H9 (cell line): ENCODE measurements at regions not wholly inside any gene's neighbourhood (a gene's known extent, or its start where the extent isn't known, plus 50 kb on each side); places are given as distances from the start of the nearest gene placed in this dataset.

Experiments used
- DNase-seq: peaks from one replicate; pipeline ENCODE4 v3.0.0-alpha.2; 2017
- H2AFZ ChIP-seq: one replicate; pipeline ENCODE4 v1.6.1; 2013; ENCODE audit warnings: mild to moderate bottlenecking, low read length, control low read depth, moderate library complexity
- H2AK5ac ChIP-seq: 2 replicates; pipeline ENCODE4 v1.6.1; 2013; ENCODE audit warnings: low read length, control low read depth, mixed read lengths; ENCODE audit not compliant: insufficient read length
- H2BK120ac ChIP-seq: one replicate; pipeline ENCODE4 v1.6.1; 2013; ENCODE audit warnings: low read depth, mild to moderate bottlenecking, low read length, control low read depth, inconsistent platforms; ENCODE audit not compliant: poor library complexity, severe bottlenecking
- H2BK12ac ChIP-seq: 2 replicates; pipeline ENCODE4 v1.6.1; 2013; ENCODE audit warnings: low read length, control low read depth, mixed read lengths, low read depth; ENCODE audit not compliant: insufficient read length
- H2BK15ac ChIP-seq: 2 replicates; pipeline ENCODE4 v1.6.1; 2013; ENCODE audit warnings: low read depth, low read length, control low read depth
- H2BK20ac ChIP-seq: one replicate; pipeline ENCODE4 v1.6.1; 2013; ENCODE audit warnings: low read depth, mild to moderate bottlenecking, low read length, control low read depth, inconsistent platforms; ENCODE audit not compliant: poor library complexity, severe bottlenecking
- H2BK5ac ChIP-seq: 2 replicates; pipeline ENCODE4 v1.6.1; 2013; ENCODE audit warnings: low read length, control low read depth, mixed read lengths; ENCODE audit not compliant: insufficient read length
- H3K14ac ChIP-seq: 2 replicates; pipeline ENCODE4 v1.6.1; 2013; ENCODE audit warnings: low read length, control low read depth; ENCODE audit not compliant: insufficient read depth
- H3K18ac ChIP-seq: 2 replicates; pipeline ENCODE4 v1.6.1; 2013; ENCODE audit warnings: low read depth, mild to moderate bottlenecking, mixed read lengths, low read length, control low read depth; ENCODE audit not compliant: insufficient read length
- H3K23ac ChIP-seq: 2 replicates; pipeline ENCODE4 v1.6.1; 2013; ENCODE audit warnings: low read length, control low read depth, mixed read lengths, low read depth; ENCODE audit not compliant: insufficient read length
- H3K23me2 ChIP-seq: 2 replicates; pipeline ENCODE4 v1.6.1; 2013; ENCODE audit warnings: low read depth, mild to moderate bottlenecking, mixed read lengths, low read length, control low read depth; ENCODE audit not compliant: insufficient read length, poor library complexity, severe bottlenecking
- H3K27ac ChIP-seq: 2 replicates; pipeline ENCODE4 v1.5.1; 2013; ENCODE audit warnings: low read length, control low read depth, mixed read lengths, low read depth; ENCODE audit not compliant: insufficient read length
- H3K27me3 ChIP-seq: 2 replicates; pipeline ENCODE4 v1.6.1; 2013; ENCODE audit warnings: low read length, control low read depth, inconsistent platforms; ENCODE audit not compliant: insufficient read depth
- H3K4ac ChIP-seq: 2 replicates; pipeline ENCODE4 v1.6.1; 2013; ENCODE audit warnings: low read depth, mild to moderate bottlenecking, control low read depth, inconsistent platforms, low read length, moderate library complexity
- H3K4me1 ChIP-seq: 2 replicates; pipeline ENCODE4 v1.6.1; 2013; ENCODE audit warnings: low read length, control low read depth, inconsistent platforms; ENCODE audit not compliant: insufficient read depth
- H3K4me2 ChIP-seq: 2 replicates; pipeline ENCODE4 v1.6.1; 2013; ENCODE audit warnings: low read length, control low read depth, mixed read lengths; ENCODE audit not compliant: insufficient read length, insufficient read depth
- H3K56ac ChIP-seq: 2 replicates; pipeline ENCODE4 v1.6.1; 2013; ENCODE audit warnings: low read depth, mild to moderate bottlenecking, mixed read lengths, low read length, control low read depth; ENCODE audit not compliant: insufficient read length
- H3K79me1 ChIP-seq: 2 replicates; pipeline ENCODE4 v1.6.1; 2013; ENCODE audit warnings: low read depth, mild to moderate bottlenecking, moderate library complexity, low read length, control low read depth, inconsistent platforms; ENCODE audit not compliant: insufficient read depth, poor library complexity, severe bottlenecking
- H3K79me2 ChIP-seq: 2 replicates; pipeline ENCODE4 v1.6.1; 2013; ENCODE audit warnings: low read length, control low read depth, inconsistent platforms; ENCODE audit not compliant: insufficient read depth
- H3K9ac ChIP-seq: 2 replicates; pipeline ENCODE4 v1.6.1; 2013; ENCODE audit warnings: low read length, control low read depth, mixed read lengths; ENCODE audit not compliant: insufficient read length; ENCODE audit errors: extremely low read depth
- H3K9me3 ChIP-seq: one replicate; pipeline ENCODE4 v1.6.1; 2013; ENCODE audit warnings: low read depth, low read length, inconsistent platforms; ENCODE audit not compliant: control insufficient read depth
- H3T11ph ChIP-seq: one replicate; pipeline ENCODE4 v1.6.1; 2013; ENCODE audit warnings: mild to moderate bottlenecking, low read length, control low read depth, inconsistent platforms
- H4K20me1 ChIP-seq: one replicate; pipeline ENCODE4 v1.6.1; 2013; ENCODE audit not compliant: control insufficient read depth, insufficient read length, insufficient read depth
- H4K5ac ChIP-seq: 2 replicates; pipeline ENCODE4 v1.6.1; 2013; ENCODE audit warnings: low read depth, mild to moderate bottlenecking, mixed read lengths, low read length, control low read depth; ENCODE audit not compliant: insufficient read length
- H4K8ac ChIP-seq: replicated peaks from 2 replicates; pipeline ENCODE4 v1.6.1; 2013; ENCODE audit warnings: low read length, control low read depth, mixed read lengths, low read depth; ENCODE audit not compliant: insufficient read length
- H4K91ac ChIP-seq: 2 replicates; pipeline ENCODE4 v1.6.1; 2013; ENCODE audit warnings: low read depth, mild to moderate bottlenecking, moderate library complexity, mixed read lengths, low read length, control low read depth; ENCODE audit not compliant: insufficient read length
- H3K27ac Mint-ChIP-seq, 3 experiments: 2 replicates in 2 of 3; 3 replicates in 1 of 3; pipeline ENCODE4 v1.8.0; 2020 to 2021; ENCODE audit warnings: mixed read lengths in 3 of 3, mild to moderate bottlenecking in 1 of 3, moderate library complexity in 1 of 3
- H3K27me3 Mint-ChIP-seq: 2 replicates; pipeline ENCODE4 v1.8.0; 2021; ENCODE audit warnings: low read depth, mild to moderate bottlenecking, moderate library complexity, mixed read lengths
- H3K36me3 Mint-ChIP-seq, 3 experiments: 2 replicates in 2 of 3; 3 replicates in 1 of 3; pipeline ENCODE4 v1.8.0; 2020 to 2021; ENCODE audit warnings: low read depth in 3 of 3, mixed read lengths in 3 of 3; ENCODE audit not compliant: insufficient read depth in 1 of 3
- H3K4me1 Mint-ChIP-seq, 2 experiments: 2 replicates each; pipeline ENCODE4 v1.8.0; 2020; ENCODE audit warnings: mixed read lengths in 2 of 2
- H3K4me3 Mint-ChIP-seq, 2 experiments: 2 replicates in 1 of 2; 3 replicates in 1 of 2; pipeline ENCODE4 v1.8.0; 2020 to 2021; ENCODE audit warnings: mild to moderate bottlenecking in 2 of 2, mixed read lengths in 2 of 2, moderate library complexity in 1 of 2
- H3K9me3 Mint-ChIP-seq, 2 experiments: 2 replicates in 1 of 2; 3 replicates in 1 of 2; pipeline ENCODE4 v1.8.0; 2020; ENCODE audit warnings: mild to moderate bottlenecking in 2 of 2, mixed read lengths in 2 of 2, moderate library complexity in 1 of 2
- WGBS: extraction: QIAGEN DNeasy Blood & Tissue Kit; methylation state at CpG from one replicate; pipeline ENCODE4 v1.1.7; 2013; ENCODE audit warnings: missing lambda C conversion rate, low lambda C conversion rate, mixed read lengths; ENCODE audit not compliant: insufficient read length; ENCODE audit errors: extremely low coverage; 5-methylcytosine and 5-hydroxymethylcytosine counted together
- TF ChIP-seq, protein P1 (sequence below): fragments of 200-600 bp; sonication (generic); conservative IDR thresholded peaks from 3 replicates; pipeline ENCODE4 v1.8.0; 2021; ENCODE audit warnings: antibody characterized with exemption, mild to moderate bottlenecking

DNA sequence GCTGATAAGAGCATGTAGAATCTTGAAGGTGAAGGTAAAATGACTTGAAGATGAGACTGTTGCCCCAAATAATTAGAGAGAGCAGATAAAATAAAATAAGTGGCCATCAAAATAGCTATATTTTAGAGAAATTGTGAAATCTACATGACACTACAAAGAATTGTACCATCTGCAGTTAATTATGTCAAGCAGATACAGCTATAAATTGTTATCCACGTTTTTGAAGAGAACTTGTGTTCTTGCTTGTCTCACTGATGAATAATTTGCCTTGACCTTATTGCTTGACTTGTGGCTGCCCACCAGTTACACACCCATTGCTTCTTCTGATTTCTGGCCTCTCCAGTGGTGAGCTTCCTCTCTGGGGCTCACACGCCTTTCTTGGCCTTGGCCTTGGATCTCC lies 75.8 kb upstream of the TNIP3 start:
- Mint-ChIP-seq H3K4me1 (peaks cover 3 to 4% of the 10 kb centered on the region in 2 experiments; a peak in 3 of 4 replicates), H3K4me3 (no peak overlapping the region), H3K27ac (no peak overlapping the region), H3K9me3 (peaks cover 4 to 5% of the 10 kb centered on the region in 2 experiments), H3K27me3 (no peaks in the 10 kb centered on the region; the same call in 1 of the 2 replicates), H3K36me3 (peaks cover 0 to 3% (median 2%) of the 10 kb centered on the region in 3 experiments; a peak in 4 of 7 replicates)
- Histone ChIP-seq H2AK5ac (no peak overlapping the region), H4K8ac (no peak overlapping the region), H3K4ac (no peak overlapping the region), H2BK120ac (no peak overlapping the region), H4K91ac (no peak overlapping the region), H3K79me2 (no peaks in the 10 kb centered on the region), H3K79me1 (no peaks in the 10 kb centered on the region), H2BK12ac (no peak overlapping the region), H2BK15ac (no peak overlapping the region), H3K4me1 (no peaks in the 10 kb centered on the region; the same call in 1 of the 2 replicates), H3K9ac (no peak overlapping the region), H3K14ac (no peak overlapping the region), H2BK20ac (no peak overlapping the region), H3K18ac (no peak overlapping the region), H3K23me2 (no peaks in the 10 kb centered on the region), H3T11ph (no peak overlapping the region), H3K56ac (no peak overlapping the region), H3K27me3 (no peaks in the 10 kb centered on the region; the same call in 1 of the 2 replicates), H4K5ac (no peak overlapping the region), H3K23ac (no peak overlapping the region), H2AFZ (no peak overlapping the region), H3K27ac (no peak overlapping the region), H2BK5ac (no peak overlapping the region), H3K4me2 (no peak overlapping the region), H3K9me3 (no peaks in the 10 kb centered on the region), H4K20me1 (no peaks in the 10 kb centered on the region)
- TF ChIP-seq, protein P1, sequence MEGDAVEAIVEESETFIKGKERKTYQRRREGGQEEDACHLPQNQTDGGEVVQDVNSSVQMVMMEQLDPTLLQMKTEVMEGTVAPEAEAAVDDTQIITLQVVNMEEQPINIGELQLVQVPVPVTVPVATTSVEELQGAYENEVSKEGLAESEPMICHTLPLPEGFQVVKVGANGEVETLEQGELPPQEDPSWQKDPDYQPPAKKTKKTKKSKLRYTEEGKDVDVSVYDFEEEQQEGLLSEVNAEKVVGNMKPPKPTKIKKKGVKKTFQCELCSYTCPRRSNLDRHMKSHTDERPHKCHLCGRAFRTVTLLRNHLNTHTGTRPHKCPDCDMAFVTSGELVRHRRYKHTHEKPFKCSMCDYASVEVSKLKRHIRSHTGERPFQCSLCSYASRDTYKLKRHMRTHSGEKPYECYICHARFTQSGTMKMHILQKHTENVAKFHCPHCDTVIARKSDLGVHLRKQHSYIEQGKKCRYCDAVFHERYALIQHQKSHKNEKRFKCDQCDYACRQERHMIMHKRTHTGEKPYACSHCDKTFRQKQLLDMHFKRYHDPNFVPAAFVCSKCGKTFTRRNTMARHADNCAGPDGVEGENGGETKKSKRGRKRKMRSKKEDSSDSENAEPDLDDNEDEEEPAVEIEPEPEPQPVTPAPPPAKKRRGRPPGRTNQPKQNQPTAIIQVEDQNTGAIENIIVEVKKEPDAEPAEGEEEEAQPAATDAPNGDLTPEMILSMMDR, result no peak
- no CpG with 5 or more reads among the region's 2 CpGs for WGBS
- DNase-seq, result no peak
